GM18867 (cell line): ENCODE measurements at regions not wholly inside any gene's neighbourhood (a gene's known extent, or its start where the extent isn't known, plus 50 kb on each side); places are given as distances from the start of the nearest gene placed in this dataset.

Experiments used
- ATAC-seq: cut with Tn5 transposase; IDR thresholded peaks from one replicate; pipeline ENCODE4 v1.9.1; 2021; ENCODE audit warnings: mild to moderate bottlenecking, moderate library complexity; ENCODE audit not compliant: unreplicated experiment

DNA sequence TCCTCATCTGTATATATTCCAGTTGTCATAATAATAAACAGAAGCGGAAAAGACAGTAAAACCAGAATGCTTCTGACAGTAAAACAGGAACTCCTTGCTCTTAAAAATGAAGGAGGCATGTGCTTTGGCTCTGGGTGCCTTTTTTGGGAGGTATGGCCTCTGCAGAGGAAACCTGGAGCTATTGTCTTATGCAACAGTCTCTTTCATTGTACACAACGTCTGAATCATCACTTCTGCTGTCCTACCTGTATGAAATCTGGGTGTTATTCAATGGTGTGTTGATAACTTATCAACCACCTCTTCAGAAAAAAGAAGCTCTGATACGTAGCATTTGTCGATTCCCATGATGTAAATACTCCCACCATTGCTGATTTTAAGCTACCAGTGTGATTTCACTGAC lies 64.8 kb downstream of the CDCA7 start:
- no peak for ATAC-seq

DNA sequence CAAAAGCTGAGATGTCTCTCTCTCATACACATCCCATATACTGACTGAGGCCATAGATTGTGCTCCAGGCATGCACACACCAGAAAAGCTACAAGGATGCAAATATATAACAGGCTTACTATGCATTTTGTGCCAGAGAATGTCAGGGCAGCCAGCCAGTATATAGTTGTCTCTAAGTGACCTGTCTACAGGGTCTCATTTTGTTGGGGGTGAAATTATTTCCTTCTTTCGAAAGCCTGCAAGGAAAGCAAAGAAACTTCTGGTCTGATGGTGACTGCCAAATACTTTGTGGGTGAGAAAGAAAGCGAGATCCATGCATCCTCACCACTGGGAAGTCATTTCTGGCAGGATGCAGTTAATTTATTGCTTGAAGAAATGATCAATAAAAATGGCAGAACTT lies 70.2 kb downstream of the CDCA7 start:
- no peak for ATAC-seq

GRCh38 chr2:173427887-173428668 lies 73.4 kb downstream of the CDCA7 start:
- no peak for ATAC-seq

GRCh38 chr2:173431191-173431590 lies 76.5 kb downstream of the CDCA7 start:
- ATAC-seq: no peak

DNA sequence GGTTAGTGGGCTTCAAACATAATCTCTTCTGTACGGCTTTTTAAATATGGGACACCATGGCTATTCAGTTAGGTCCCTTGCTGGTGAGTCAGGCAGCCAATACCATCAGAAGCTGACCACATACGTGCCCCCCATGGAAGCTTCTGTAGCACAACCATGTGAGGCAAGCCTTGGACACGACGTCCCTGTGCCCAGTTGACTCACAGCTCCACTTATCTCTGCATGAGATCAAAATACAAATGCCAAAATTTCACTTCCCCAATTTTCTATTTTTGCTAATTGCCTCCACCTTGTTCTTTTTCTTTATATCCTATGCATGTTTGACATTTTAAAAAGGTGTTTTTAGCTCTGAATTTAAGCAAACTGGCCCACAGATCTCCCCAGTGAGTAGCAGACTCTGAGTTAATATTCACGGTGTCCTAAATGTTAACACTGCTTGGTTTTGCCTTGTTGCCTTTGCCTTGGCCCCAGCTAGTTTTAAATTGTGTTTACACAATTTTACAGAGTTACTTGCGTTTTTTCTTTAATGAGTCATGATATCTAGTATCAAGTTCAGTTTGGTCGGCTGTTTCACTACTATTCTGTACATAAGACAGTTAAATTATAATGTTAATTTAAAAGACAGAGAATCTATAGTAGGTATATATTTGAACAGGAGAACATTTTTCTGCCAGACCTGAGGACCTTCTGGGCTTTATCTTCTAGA lies 77.5 kb downstream of the CDCA7 start:
- no peak for ATAC-seq

DNA sequence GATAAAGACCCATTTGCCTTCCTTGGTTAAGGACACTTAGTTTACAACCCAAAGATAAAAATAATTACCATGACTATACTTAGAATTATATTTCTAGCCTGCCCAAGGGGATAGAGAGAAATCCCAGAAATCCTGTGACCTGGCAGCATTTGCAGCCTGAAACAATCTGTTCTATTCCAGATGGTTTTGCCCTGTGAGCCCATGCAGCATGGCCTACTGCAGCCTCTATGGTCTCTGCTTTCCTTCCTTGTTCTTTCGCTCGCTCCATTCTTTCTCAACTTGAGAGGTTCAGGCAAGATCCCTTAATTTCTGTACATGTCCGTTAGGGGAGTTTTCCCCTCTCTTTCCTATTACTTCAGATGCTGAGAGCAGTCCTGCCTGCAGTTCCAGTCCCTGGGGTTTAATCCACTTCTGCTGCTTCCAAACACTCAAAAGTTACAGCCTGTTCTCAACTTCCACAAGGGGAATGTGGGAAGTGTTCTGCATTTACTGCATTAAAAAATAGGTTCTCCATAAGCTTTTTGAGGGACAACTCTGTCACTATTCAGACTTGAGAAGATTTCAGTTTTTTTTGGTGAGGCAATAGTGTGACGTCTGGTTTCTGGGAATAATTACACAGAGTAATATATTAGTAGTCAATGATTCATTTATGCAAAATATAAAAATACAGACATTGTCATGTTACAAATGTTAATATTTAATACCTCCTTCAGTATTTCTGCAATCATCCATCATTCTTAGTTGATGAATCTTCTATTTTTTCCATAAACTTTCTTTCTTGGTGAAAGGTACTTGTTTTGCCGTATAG lies 80.3 kb downstream of the CDCA7 start:
- ATAC-seq: no peak

GRCh38 chr2:173435574-173435973 lies 80.9 kb downstream of the CDCA7 start:
- no peak for ATAC-seq

DNA sequence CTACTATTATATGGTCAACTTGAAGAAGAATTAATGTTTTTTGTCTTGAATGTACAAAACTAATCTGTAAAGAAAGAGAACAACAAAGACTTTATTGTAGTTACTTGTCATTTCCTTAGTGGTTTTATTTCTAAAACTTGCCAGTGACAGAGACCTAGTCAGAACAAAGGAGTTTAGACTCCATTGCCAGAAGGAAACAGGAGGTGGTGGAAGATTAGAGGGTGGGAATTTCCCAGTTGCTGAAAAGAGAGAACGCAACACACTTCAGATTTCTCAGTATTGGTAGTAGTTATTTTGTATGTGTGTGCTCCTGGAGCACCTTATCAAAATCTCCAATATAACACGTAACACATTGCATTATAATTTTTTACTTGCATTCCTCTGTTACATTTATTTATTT lies 81.4 kb downstream of the CDCA7 start:
- no peak for ATAC-seq

- no peak for ATAC-seq
These were observed 86.5 kb downstream of the CDCA7 start for GRCh38 chr2:173441222-173441621.

DNA sequence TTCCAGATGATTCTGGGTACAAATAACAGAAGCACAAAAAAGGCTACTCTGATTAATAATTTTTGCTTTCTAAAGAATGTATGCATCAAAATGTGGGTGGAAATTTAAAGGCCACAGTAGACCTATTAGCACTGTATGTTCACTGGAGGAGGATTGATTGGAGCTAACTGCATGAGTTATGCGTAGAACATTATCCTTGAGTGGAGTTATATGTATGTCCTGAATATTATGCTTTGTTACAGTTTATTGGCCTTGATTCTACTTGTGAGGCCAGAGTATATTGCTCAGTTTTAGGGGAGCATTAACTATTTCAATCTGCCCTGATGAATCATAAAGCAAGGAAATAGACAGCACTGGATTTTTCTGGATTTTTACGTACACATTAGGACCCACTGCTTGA lies 87.9 kb downstream of the CDCA7 start:
- no peak for ATAC-seq

DNA sequence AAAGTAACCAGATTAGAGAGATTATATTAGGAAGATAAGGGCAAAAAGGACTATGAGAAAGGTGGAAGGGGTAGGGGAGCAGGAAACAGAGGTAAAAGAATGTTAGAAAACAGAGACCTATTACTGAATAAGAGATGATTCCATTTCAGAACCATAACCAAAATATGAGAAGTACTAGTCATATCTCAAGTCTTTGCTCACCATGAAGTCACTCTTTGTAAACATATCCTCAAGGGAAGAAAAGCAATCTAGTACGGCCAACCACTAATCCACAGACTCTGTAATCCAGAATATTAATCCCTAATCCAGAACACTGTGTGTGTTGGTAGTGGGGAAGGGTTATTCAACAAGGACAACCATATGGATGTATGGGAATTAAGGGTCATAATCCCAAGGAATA lies 92.0 kb downstream of the CDCA7 start:
- no peak for ATAC-seq

DNA sequence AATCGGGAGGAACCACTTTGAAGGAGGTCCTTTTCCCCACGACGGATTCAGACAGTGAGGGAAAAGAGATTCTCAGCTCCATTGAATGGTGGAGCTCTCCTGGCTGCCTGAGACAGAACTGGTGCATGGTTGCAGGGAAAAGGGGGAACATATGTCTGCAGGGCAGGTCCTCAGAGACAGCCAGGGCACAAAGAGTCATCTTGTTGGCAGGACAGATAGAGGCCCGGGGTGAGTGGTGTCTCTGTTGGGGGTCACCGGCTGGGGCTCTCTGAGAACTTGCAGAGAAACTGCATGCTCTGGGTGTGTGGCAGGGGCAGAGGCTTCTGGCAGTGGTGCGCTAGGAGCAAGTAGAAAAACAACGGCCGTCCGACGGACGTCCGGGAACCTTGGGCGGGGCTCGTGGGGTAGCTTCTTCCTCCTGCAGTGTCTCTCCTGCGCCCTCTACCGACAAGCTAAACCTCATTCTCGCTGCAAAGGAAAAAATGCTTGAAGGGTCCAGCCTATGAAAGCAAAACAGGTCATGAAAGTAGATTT lies 94.3 kb downstream of the CDCA7 start:
- ATAC-seq: no peak

DNA sequence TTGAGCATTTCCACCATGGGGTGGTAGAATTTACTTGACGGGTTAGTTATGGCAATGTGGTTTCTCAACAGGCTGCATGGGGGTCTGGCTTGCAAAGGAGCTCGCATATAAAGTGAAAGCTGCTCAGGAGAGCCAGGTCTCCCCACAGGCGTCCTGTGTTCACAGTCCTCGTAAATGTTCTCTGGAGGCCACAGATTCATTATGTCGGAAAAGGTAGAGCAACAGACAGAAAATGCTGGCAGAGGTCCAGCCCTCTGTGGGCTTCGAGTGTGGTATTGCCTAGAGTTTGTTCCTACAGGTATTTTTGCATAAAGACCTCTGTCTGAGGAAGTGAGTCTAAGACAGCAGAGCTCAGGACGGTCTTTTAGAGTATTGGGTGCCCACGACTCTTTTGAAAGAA lies 96.4 kb downstream of the CDCA7 start:
- no peak for ATAC-seq

GRCh38 chr2:173451941-173452340 lies 97.3 kb downstream of the CDCA7 start:
- ATAC-seq: no peak

DNA sequence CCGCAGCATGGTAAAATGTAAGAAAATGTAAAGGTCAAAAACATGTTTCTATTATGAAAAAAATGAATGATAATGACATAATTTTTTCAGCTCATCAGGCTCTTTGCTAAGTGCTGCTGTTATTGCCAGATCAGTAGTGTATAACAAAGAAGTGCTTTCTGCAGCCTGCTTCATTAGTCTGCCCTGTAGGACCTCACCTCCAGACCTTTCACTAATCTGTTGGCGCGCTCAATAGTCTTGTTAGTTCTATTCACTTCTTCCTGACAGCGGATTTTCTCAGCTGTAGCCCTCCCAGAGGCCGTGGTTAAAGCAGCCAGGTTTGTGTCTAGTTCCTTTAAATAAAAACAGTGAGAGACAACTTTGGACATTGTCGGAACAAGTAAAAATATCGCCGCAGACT lies 97.7 kb downstream of the CDCA7 start:
- ATAC-seq: no peak

DNA sequence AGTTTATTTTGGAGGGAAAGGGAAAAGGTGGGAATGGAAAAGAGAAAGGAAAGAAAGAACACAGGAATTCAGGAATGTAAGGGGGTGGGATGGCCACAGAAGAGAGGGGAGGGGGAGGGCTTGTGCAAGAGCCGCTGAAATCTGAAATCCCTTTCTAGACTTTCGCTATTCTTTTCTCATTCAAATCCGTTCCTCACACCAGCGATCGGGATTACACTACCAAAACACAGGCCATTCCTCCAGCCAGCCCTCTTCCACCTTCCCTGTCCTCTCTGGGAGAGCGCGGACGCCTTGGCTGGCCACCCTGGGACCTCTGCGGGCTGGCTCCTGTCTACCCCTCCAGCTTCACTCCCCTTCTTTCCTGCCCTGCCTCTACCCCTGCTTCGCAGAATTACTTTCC lies 102.3 kb downstream of the CDCA7 start:
- ATAC-seq: no peak

DNA sequence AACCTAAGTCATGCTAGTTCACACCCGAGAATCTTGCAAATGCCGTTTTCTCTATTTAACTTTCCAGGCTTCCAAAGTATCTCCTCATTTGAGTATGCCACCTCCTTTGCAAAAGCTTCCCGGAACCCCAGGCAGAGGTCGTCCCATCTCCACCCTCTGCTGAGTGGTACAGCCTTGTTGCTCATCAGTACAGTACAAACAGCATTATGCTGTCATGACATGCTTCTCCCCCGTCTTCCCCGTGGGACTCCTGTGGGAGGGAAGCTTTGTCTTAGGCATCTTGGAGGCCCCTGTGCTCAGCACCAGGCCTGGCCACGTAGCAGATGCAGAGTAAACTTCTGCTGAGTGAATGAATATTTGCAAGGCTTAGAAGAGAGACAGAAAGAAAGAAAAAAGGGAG lies 102.7 kb downstream of the CDCA7 start:
- ATAC-seq: no peak

DNA sequence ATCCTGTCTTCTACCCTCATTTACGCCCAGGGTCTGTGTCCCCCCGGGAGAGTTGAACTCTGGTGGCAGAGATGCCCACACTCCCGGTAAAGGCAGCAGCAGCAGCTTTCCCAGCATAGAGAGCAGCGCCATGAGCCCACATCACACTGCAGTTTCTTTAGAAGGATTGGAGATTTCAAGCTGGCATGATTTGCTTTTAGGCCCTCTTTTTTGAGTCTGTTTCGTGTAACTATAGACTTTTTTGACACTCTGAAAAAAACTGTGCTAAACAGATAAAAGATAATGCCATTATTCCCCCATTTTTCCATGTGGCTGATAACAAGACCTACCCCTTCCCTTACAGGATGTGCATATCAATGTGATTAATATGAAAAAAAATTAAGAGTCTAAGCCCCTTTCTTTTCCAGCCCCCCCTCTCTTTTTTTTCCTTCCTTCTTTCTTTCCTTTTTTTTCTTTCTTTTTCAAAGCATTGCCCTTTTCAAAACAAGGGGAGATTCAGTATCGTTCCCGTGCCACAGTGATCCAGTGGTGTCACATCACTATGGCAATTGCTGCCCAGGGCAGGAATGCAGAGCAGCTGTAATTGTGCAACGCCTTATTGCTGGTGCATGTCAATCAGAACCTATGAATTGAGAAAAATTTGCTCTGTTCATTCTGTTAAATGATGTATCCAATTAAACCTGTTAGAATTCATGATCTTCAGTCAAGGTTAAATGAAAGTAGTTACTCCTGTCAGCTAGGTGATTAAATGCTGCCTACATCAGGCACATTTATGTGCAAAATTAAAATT lies 104.5 kb downstream of the CDCA7 start:
- no peak for ATAC-seq

DNA sequence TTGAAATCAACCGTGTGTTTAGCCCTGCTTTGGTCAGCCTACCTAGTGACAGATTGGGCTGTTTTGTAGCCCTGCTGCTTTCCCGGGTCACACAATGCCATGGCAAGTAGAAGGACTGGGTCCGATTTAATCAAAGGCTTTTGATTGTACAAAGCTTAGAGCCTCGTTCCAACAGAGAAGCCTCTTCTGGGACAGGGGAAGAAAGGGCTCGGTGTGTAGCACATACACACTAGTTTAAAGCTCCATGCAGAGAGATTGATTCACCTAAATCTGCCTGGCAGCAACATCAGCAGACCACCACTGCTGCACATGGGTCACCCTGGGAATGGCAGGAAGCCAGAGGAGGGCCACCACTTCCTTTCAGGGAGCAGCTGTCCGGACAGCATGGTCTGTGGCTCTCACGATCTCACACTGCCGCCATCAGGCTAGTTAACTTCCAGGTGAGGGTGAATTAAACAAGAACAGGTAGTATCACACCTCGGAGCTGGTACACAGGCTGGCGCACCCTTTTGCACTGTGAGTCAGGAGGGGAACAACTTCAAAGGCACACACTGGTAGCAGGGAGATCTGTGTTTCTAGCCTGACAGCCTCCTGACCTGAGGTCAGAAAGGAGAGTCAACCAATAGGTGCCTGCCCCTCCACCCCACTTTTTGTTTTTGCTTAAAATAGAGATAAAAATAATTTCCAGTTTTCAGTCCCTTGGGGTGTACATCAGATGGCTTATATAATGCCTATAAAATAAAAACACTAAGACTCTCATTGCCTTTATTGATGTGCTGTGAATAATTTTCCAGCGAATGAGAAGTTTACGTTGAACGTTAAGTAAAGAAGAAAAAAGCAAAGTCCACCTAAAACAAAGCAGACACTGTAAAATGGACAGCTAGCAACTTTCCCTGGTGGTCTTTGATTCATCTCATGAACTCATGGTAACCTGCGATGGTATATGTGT lies 108.5 kb downstream of the CDCA7 start:
- ATAC-seq: no peak

DNA sequence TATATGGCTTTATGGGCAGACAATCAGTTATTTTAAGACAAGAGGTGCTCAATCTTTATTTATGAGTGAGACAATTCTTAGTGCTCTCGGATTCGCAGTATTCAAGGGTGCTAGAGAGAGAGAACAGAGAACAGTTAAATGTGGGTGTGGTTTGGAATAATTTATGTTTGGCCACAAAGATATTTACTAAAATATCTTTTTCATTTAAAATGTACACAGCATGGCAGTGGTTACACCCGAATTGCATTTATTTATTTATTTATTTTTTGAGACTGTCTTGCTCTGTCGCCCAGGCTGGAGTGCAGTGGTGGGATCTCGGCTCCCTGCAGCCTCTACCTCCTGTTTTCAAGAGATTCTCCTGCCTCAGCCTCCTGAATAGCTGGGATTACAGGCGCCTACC lies 109.2 kb downstream of the CDCA7 start:
- no peak for ATAC-seq
